Mesenchymal stem cell (in vitro differentiated cells and primary cell): ENCODE measurements at regions not wholly inside any gene's neighbourhood (a gene's known extent, or its start where the extent isn't known, plus 50 kb on each side); places are given as distances from the start of the nearest gene placed in this dataset.
"Not testable (repeated sequence)": the region's sequence is repeated elsewhere in the genome, so short reads cannot be mapped to it uniquely, and the experiment has no call there.

Source experiments
- DNase-seq: peaks from one replicate; pipeline ENCODE4 v3.0.0-alpha.2; 2013
- H2AFZ ChIP-seq: one replicate; pipeline ENCODE4 v1.6.1; 2013; ENCODE audit warnings: low read depth, mild to moderate bottlenecking, control low read depth, inconsistent platforms, low read length, moderate library complexity
- H2AK5ac ChIP-seq: 2 replicates; pipeline ENCODE4 v1.6.1; 2013; ENCODE audit warnings: low read length, moderate library complexity, mild to moderate bottlenecking, inconsistent platforms; ENCODE audit not compliant: severe bottlenecking
- H2BK120ac ChIP-seq: one replicate; pipeline ENCODE4 v1.6.1; 2013; ENCODE audit warnings: low read depth, mild to moderate bottlenecking, inconsistent platforms, low read length, moderate library complexity
- H2BK12ac ChIP-seq, 2 experiments: one replicate each; pipeline ENCODE4 v1.6.1; 2013; ENCODE audit warnings: inconsistent platforms in 2 of 2, low read length in 2 of 2, mild to moderate bottlenecking in 2 of 2, moderate library complexity in 2 of 2, control low read depth in 1 of 2
- H2BK15ac ChIP-seq: one replicate; pipeline ENCODE4 v1.6.1; 2013; ENCODE audit warnings: mild to moderate bottlenecking, low read depth, inconsistent platforms; ENCODE audit not compliant: poor library complexity, severe bottlenecking
- H2BK5ac ChIP-seq: 2 replicates; pipeline ENCODE4 v1.6.1; 2013; ENCODE audit warnings: low read depth, mild to moderate bottlenecking, low read length, control low read depth, inconsistent platforms; ENCODE audit not compliant: poor library complexity, severe bottlenecking
- H3K14ac ChIP-seq, 2 experiments: one replicate each; pipeline ENCODE4 v1.6.1; 2013; ENCODE audit warnings: inconsistent platforms in 2 of 2, low read length in 2 of 2, control low read depth in 1 of 2, mild to moderate bottlenecking in 1 of 2, moderate library complexity in 1 of 2
- H3K18ac ChIP-seq, 2 experiments: one replicate each; pipeline ENCODE4 v1.6.1; 2013; ENCODE audit warnings: inconsistent platforms in 2 of 2, low read length in 2 of 2, control low read depth in 1 of 2, low read depth in 1 of 2, mild to moderate bottlenecking in 1 of 2
- H3K23ac ChIP-seq, 2 experiments: one replicate each; pipeline ENCODE4 v1.6.1; 2013; ENCODE audit warnings: inconsistent platforms in 2 of 2, low read length in 2 of 2, mild to moderate bottlenecking in 2 of 2, moderate library complexity in 2 of 2, control low read depth in 1 of 2
- H3K27ac ChIP-seq: 2 replicates; pipeline ENCODE4 v1.5.1; 2013; ENCODE audit warnings: mild to moderate bottlenecking, moderate library complexity, low read length, control low read depth, inconsistent platforms; ENCODE audit not compliant: poor library complexity, severe bottlenecking
- H3K27me3 ChIP-seq, 2 experiments: 2 replicates each; pipeline versions ENCODE4 v1.6.1 to v1.7.0; 2013; ENCODE audit warnings: low read length in 2 of 2, mild to moderate bottlenecking in 2 of 2, moderate library complexity in 2 of 2, control low read depth in 1 of 2, inconsistent platforms in 1 of 2; ENCODE audit not compliant: control insufficient read depth in 1 of 2, insufficient read depth in 1 of 2
- H3K36me3 ChIP-seq, 2 experiments: 2 replicates each; pipeline versions ENCODE4 v1.6.1 to v1.7.0; 2013; ENCODE audit warnings: low read length in 2 of 2, control low read depth in 1 of 2, inconsistent platforms in 1 of 2, low read depth in 1 of 2, mild to moderate bottlenecking in 1 of 2; ENCODE audit not compliant: insufficient read depth in 2 of 2, control insufficient read depth in 1 of 2
- H3K4ac ChIP-seq, 2 experiments: one replicate each; pipeline ENCODE4 v1.6.1; 2013; ENCODE audit warnings: inconsistent platforms in 2 of 2, low read length in 2 of 2, mild to moderate bottlenecking in 2 of 2, moderate library complexity in 2 of 2, control low read depth in 1 of 2, low read depth in 1 of 2
- H3K4me1 ChIP-seq: 2 replicates; pipeline ENCODE4 v1.6.1; 2013; ENCODE audit warnings: low read depth, low read length, control low read depth; ENCODE audit not compliant: control insufficient read depth, insufficient read depth
- H3K4me2 ChIP-seq: 2 replicates; pipeline ENCODE4 v1.6.1; 2013; ENCODE audit warnings: low read length, mild to moderate bottlenecking, inconsistent platforms; ENCODE audit not compliant: poor library complexity, severe bottlenecking
- H3K4me3 ChIP-seq, 2 experiments: 2 replicates each; pipeline versions ENCODE4 v1.5.1 to v1.7.0; 2013; ENCODE audit warnings: low read length in 2 of 2, mild to moderate bottlenecking in 2 of 2, control low read depth in 1 of 2, low read depth in 1 of 2; ENCODE audit not compliant: insufficient read depth in 1 of 2
- H3K79me1 ChIP-seq: replicated peaks from 2 replicates; pipeline ENCODE4 v1.6.1; 2013; ENCODE audit warnings: mild to moderate bottlenecking, control low read depth, low read length, inconsistent platforms; ENCODE audit not compliant: poor library complexity, severe bottlenecking
- H3K9ac ChIP-seq: 2 replicates; pipeline ENCODE4 v1.7.0; 2013; ENCODE audit warnings: mild to moderate bottlenecking, low read length, moderate library complexity
- H3K9me3 ChIP-seq: 2 replicates; pipeline ENCODE4 v1.7.0; 2013; ENCODE audit warnings: mild to moderate bottlenecking, low read length; ENCODE audit not compliant: control insufficient read depth
- H4K8ac ChIP-seq: one replicate; pipeline ENCODE4 v1.6.1; 2013; ENCODE audit warnings: inconsistent platforms, mild to moderate bottlenecking, low read length, moderate library complexity
- H4K91ac ChIP-seq: one replicate; pipeline ENCODE4 v1.6.1; 2013; ENCODE audit warnings: mild to moderate bottlenecking, low read length, inconsistent platforms
- WGBS: methylation state at CpG from one replicate; pipeline ENCODE4 v1.1.7; 2013; ENCODE audit warnings: mixed read lengths; 5-methylcytosine and 5-hydroxymethylcytosine counted together

DNA sequence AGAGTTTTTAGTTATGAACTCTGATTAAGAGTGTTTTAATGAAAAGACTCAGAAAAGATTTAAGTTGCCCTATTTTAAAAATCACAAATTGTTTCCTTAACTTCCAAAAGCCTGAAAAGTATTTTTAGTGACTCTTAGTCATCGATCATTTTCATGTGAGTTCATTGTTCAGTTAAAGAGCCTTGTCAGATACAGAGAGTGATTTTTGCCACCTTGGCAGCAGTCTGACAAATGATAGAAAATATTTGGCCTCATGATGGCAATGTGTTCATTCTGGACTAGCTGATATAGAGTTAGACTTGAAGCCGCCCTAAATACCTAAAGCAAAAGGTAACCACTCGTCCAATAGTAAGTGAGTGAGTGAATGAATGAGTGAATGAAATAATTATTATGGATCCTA is 225.8 kb downstream of the CPS1 start:
- Histone ChIP-seq H2BK120ac (no peak overlapping the region), H3K4ac (no peak overlapping the region), H3K9ac (no peak overlapping the region), H3K79me1 (no peaks in the 10 kb centered on the region), H3K4me3 (no peak overlapping the region), H2AK5ac (no peak overlapping the region), H2BK15ac (no peak overlapping the region), H2BK12ac (no peak overlapping the region), H4K8ac (no peak overlapping the region), H3K18ac (no peak overlapping the region), H3K27ac (no peak overlapping the region), H3K9me3 (no peaks in the 10 kb centered on the region), H3K23ac (no peak overlapping the region), H3K14ac (no peak overlapping the region), H2AFZ (no peak overlapping the region), H3K4me2 (no peak overlapping the region), H3K36me3 (no peaks in the 10 kb centered on the region), H2BK5ac (no peak overlapping the region), H4K91ac (no peak overlapping the region), H3K4me1 (no peaks in the 10 kb centered on the region), H3K27me3 (no peaks in the 10 kb centered on the region)
- 94% methylated on average over 2 of the region's 3 CpGs for WGBS
- no peak for DNase-seq

DNA sequence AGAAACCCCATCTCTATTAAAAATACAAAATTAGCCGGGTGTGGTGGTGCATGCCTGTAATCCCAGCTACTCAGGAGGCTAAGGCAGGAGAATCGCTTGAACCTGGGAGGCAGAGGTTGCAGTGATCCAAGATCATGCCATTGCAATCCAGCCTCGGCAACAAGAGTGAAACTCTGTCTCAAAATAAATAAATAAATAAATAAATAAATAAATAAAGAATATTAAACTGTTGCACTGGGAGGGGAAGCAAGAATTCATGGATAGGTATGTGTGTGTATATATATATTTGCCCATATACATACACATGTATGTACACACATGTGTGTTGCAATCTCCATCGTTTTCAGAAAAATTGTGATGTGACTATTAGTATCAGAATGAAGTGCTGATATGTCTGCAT is 231.4 kb downstream of the CPS1 start:
- not testable (repeated sequence) for H4K91ac ChIP-seq, H3K18ac ChIP-seq, H3K4me1 ChIP-seq, H3K4me2 ChIP-seq, H3K4ac ChIP-seq, H2BK5ac ChIP-seq, H4K8ac ChIP-seq, H3K79me1 ChIP-seq, H2BK15ac ChIP-seq, H3K14ac ChIP-seq, DNase-seq, H2AK5ac ChIP-seq, H3K4me3 ChIP-seq, H3K27ac ChIP-seq, H3K9me3 ChIP-seq, H2BK12ac ChIP-seq, H3K9ac ChIP-seq, H2AFZ ChIP-seq, H3K23ac ChIP-seq, H2BK120ac ChIP-seq, H3K27me3 ChIP-seq, H3K36me3 ChIP-seq
- WGBS, result 92% methylated on average over 3 of the region's 4 CpGs

GRCh38 chr2:210792000-210792399 is 235.6 kb downstream of the CPS1 start:
- H4K8ac ChIP-seq, result no peak overlapping the region
- H2AK5ac ChIP-seq, result no peak overlapping the region
- WGBS, result 78% methylated on average over 3 of the region's 3 CpGs
- H3K9ac ChIP-seq, result no peak overlapping the region
- H2AFZ ChIP-seq, result no peak overlapping the region
- H3K79me1 ChIP-seq, result no peaks in the 10 kb centered on the region
- no peak overlapping the region for H2BK15ac ChIP-seq
- H3K14ac ChIP-seq, result no peak overlapping the region
- no peak overlapping the region for H3K4me2 ChIP-seq
- H4K91ac ChIP-seq, result no peak overlapping the region
- H3K36me3 ChIP-seq, result no peaks in the 10 kb centered on the region
- no peaks in the 10 kb centered on the region for H3K27me3 ChIP-seq
- DNase-seq, result no peak
- H3K27ac ChIP-seq, result no peak overlapping the region
- H3K23ac ChIP-seq, result no peak overlapping the region
- H3K4ac ChIP-seq, result no peak overlapping the region
- no peak overlapping the region for H3K4me3 ChIP-seq
- H3K4me1 ChIP-seq, result no peaks in the 10 kb centered on the region
- H3K18ac ChIP-seq, result no peak overlapping the region
- H2BK120ac ChIP-seq, result no peak overlapping the region
- H2BK5ac ChIP-seq, result no peak overlapping the region
- H3K9me3 ChIP-seq, result no peaks in the 10 kb centered on the region
- H2BK12ac ChIP-seq, result no peak overlapping the region

GRCh38 chr2:210795506-210795905 is 239.1 kb downstream of the CPS1 start:
- Histone ChIP-seq H3K14ac (no peak overlapping the region), H4K91ac (no peak overlapping the region)

More at GRCh38 chr2:210795506-210795905, 239.1 kb downstream of the CPS1 start:
- no peak overlapping the region for H2BK12ac ChIP-seq
- no peaks in the 10 kb centered on the region for H3K79me1 ChIP-seq
- H2AK5ac ChIP-seq, result no peak overlapping the region
- no peak overlapping the region for H4K8ac ChIP-seq
- no peak overlapping the region for H3K18ac ChIP-seq
- no peaks in the 10 kb centered on the region for H3K36me3 ChIP-seq
- no peaks in the 10 kb centered on the region for H3K4me1 ChIP-seq
- no peaks in the 10 kb centered on the region for H3K9me3 ChIP-seq
- no peak overlapping the region for H2AFZ ChIP-seq
- no peak overlapping the region for H2BK120ac ChIP-seq
- H3K4me3 ChIP-seq, result no peak overlapping the region
- WGBS, result 89% methylated on average over 3 of the region's 4 CpGs
- H3K27me3 ChIP-seq, result no peaks in the 10 kb centered on the region
- no peak overlapping the region for H3K27ac ChIP-seq
- no peak overlapping the region for H2BK5ac ChIP-seq
- DNase-seq, result no peak
- no peak overlapping the region for H3K4ac ChIP-seq
- H3K9ac ChIP-seq, result no peak overlapping the region
- no peak overlapping the region for H3K23ac ChIP-seq
- H2BK15ac ChIP-seq, result no peak overlapping the region
- no peak overlapping the region for H3K4me2 ChIP-seq
